Liver (tissue), 8 donors: ENCODE measurements at regions not wholly inside any gene's neighbourhood (a gene's known extent, or its start where the extent isn't known, plus 50 kb on each side); places are given as distances from the start of the nearest gene placed in this dataset.

Source experiments
- DNase-seq: peaks from one replicate; pipeline ENCODE4 v3.0.0-alpha.2; 2017; ENCODE audit warnings: low spot score
- H3K27ac ChIP-seq, 2 donors: one replicate each; pipeline ENCODE4 v1.7.0; 2013; ENCODE audit warnings: inconsistent platforms in 2 of 2, low read length in 2 of 2, control low read depth in 1 of 2, low read depth in 1 of 2, mild to moderate bottlenecking in 1 of 2
- H3K27me3 ChIP-seq, 4 donors: one replicate each; pipeline versions ENCODE4 v1.6.1 to v1.7.0; 2013; ENCODE audit warnings: low read length in 3 of 4, inconsistent platforms in 1 of 4, mild to moderate bottlenecking in 1 of 4, moderate library complexity in 1 of 4; ENCODE audit not compliant: control insufficient read depth in 4 of 4, insufficient read depth in 4 of 4
- H3K36me3 ChIP-seq, 4 donors: one replicate each; pipeline versions ENCODE4 v1.6.1 to v1.7.0; 2013; ENCODE audit warnings: low read length in 3 of 4, mild to moderate bottlenecking in 3 of 4, low read depth in 1 of 4, moderate library complexity in 1 of 4; ENCODE audit not compliant: control insufficient read depth in 4 of 4, insufficient read depth in 3 of 4
- H3K4me1 ChIP-seq, 4 donors: one replicate each; pipeline versions ENCODE4 v1.6.1 to v1.7.0; 2013; ENCODE audit warnings: low read length in 3 of 4, mild to moderate bottlenecking in 3 of 4, moderate library complexity in 1 of 4; ENCODE audit not compliant: control insufficient read depth in 4 of 4, insufficient read depth in 4 of 4
- H3K4me3 ChIP-seq, 3 donors: one replicate each; pipeline versions ENCODE4 v1.6.1 to v1.7.0; 2013; ENCODE audit warnings: low read length in 3 of 3, control low read depth in 1 of 3, low read depth in 1 of 3, mild to moderate bottlenecking in 1 of 3
- H3K9ac ChIP-seq, 2 donors: one replicate each; pipeline ENCODE4 v1.7.0; 2013; ENCODE audit warnings: low read length in 2 of 2, mild to moderate bottlenecking in 2 of 2, moderate library complexity in 2 of 2, control low read depth in 1 of 2, low read depth in 1 of 2
- H3K9me3 ChIP-seq, 4 donors: one replicate each; pipeline versions ENCODE4 v1.6.1 to v1.7.0; 2013; ENCODE audit warnings: low read length in 3 of 4; ENCODE audit not compliant: control insufficient read depth in 4 of 4
- EGR1 ChIP-seq, 2 donors: IDR thresholded peaks; 2 replicates each; pipeline ENCODE4 v1.6.1; 2016 to 2018; ENCODE audit warnings: antibody characterized with exemption in 2 of 2, low read depth in 2 of 2
- FOXA1 ChIP-seq: IDR thresholded peaks from 2 replicates; pipeline ENCODE4 v1.6.1; 2016; ENCODE audit warnings: antibody characterized with exemption
- FOXA2 ChIP-seq: IDR thresholded peaks from 2 replicates; pipeline ENCODE4 v1.6.1; 2016; ENCODE audit warnings: antibody characterized with exemption
- GABPA ChIP-seq, 2 donors: IDR thresholded peaks in 1 of 2; conservative IDR thresholded peaks in 1 of 2; 2 replicates each; pipeline ENCODE4 v1.6.1; 2016; ENCODE audit warnings: antibody characterized with exemption in 2 of 2, mild to moderate bottlenecking in 1 of 2, moderate library complexity in 1 of 2
- HNF4A ChIP-seq, 2 donors: conservative IDR thresholded peaks; 2 replicates each; pipeline ENCODE4 v1.6.1; 2016; ENCODE audit warnings: antibody characterized with exemption in 2 of 2, mild to moderate bottlenecking in 2 of 2
- HNF4G ChIP-seq: IDR thresholded peaks from 2 replicates; pipeline ENCODE4 v1.6.1; 2016; ENCODE audit warnings: antibody characterized with exemption
- JUND ChIP-seq, 2 donors: IDR thresholded peaks; 2 replicates each; pipeline ENCODE4 v1.6.1; 2016; ENCODE audit warnings: antibody characterized with exemption in 2 of 2
- NR2F2 ChIP-seq: IDR thresholded peaks from 2 replicates; pipeline ENCODE4 v1.6.1; 2016; ENCODE audit warnings: antibody characterized with exemption
- RAD21 ChIP-seq, 2 donors: IDR thresholded peaks; 2 replicates each; pipeline ENCODE4 v1.6.1; 2016; ENCODE audit warnings: antibody characterized with exemption in 2 of 2, mild to moderate bottlenecking in 2 of 2
- RXRA ChIP-seq, 2 donors: IDR thresholded peaks; 2 replicates each; pipeline ENCODE4 v1.6.1; 2017 to 2018; ENCODE audit warnings: antibody characterized with exemption in 2 of 2, mild to moderate bottlenecking in 1 of 2
- SP1 ChIP-seq: IDR thresholded peaks from 2 replicates; pipeline ENCODE4 v1.6.1; 2018; ENCODE audit warnings: antibody characterized with exemption, mild to moderate bottlenecking
- TAF1 ChIP-seq: conservative IDR thresholded peaks from 2 replicates; pipeline ENCODE4 v1.6.1; 2016; ENCODE audit warnings: antibody characterized with exemption, mild to moderate bottlenecking
- YY1 ChIP-seq: IDR thresholded peaks from 2 replicates; pipeline ENCODE4 v1.6.1; 2016; ENCODE audit warnings: antibody characterized with exemption, mild to moderate bottlenecking
- WGBS: extraction: QIAGEN DNeasy Blood & Tissue Kit; methylation state at CpG from one replicate; pipeline ENCODE4 v1.1.7; 2013; 5-methylcytosine and 5-hydroxymethylcytosine counted together
- TF ChIP-seq, protein P1 (sequence below): IDR thresholded peaks from 2 replicates; pipeline ENCODE4 v1.6.1; 2016; ENCODE audit warnings: antibody characterized with exemption, mild to moderate bottlenecking
- TF ChIP-seq, protein P2 (sequence below): IDR thresholded peaks from 2 replicates; pipeline ENCODE4 v1.6.1; 2016; ENCODE audit warnings: antibody characterized with exemption
- TF ChIP-seq, protein P3 (sequence below): IDR thresholded peaks from 2 replicates; pipeline ENCODE4 v1.6.1; 2016; ENCODE audit warnings: antibody characterized with exemption
- TF ChIP-seq, protein P4 (sequence below): fragments of 150-350 bp; IDR thresholded peaks from 2 replicates; pipeline ENCODE4 v1.5.1; 2017; ENCODE audit warnings: improper control_type of control experiment, low read depth, low read length; ENCODE audit not compliant: missing input control
- TF ChIP-seq, protein P5 (sequence below): IDR thresholded peaks from 2 replicates; pipeline ENCODE4 v1.6.1; 2016; ENCODE audit warnings: antibody characterized with exemption
- donor health status: healthy.
- donor health status: healthy.
- donor health status: healthy.
- donor health status: healthy.
- donor health status: healthy.

DNA sequence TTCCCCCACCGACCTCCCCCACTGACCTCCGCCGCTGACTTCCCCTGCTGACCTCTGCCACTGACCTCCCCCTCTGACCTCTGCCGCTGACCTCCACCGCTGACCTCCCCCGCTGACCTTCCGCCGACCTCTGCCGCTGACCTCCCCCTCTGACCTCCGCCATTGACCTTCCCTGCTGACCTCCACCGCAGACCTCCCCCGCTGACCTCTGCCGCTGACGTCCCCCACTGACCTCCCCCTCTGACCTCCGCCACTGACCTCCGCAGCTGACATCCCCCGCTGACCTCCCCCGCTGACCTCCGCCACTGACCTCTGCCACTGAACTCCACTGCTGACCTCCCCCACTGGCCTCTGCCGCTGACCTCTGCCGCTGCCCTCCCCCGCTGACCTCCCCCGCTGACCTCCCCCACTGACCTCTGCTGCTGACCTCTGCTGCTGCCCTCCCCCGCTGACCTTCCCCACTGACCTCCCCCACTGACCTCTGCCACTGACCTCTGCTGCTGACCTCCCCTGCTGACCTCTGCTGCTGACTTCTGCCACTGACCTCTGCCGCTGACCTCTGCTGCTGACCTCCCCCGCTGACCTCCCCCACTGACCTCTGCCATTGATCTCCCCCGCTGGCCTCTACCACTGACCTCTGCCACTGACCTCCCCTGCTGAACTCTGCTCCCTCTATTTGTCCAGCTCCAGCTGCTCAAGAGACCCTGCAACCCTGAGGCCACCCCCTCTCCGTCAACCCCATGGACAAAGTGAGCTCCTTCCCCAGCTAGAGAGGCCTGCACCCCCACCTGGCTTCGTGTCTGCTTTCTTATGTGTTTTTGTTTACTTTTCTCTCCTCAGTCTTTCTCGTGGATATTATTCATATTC, 91.4 kb upstream of the AFDN start:
- WGBS, result 36% methylated on average over 30 of the region's 30 CpGs
- H3K27me3 ChIP-seq, result no peaks in the 10 kb centered on the region
- peak; percentile 63 for DNase-seq
- no peak overlapping the region for H3K4me3 ChIP-seq
- no peak overlapping the region for H3K9ac ChIP-seq
- no peaks in the 10 kb centered on the region for H3K36me3 ChIP-seq
- no peak for TF ChIP-seq TAF1
- TF ChIP-seq EGR1 (IDR thresholded peaks at IDR 0.05; ENCODE audit: low read depth in 2 of 2), result peak in 1 of 2 donors; percentile 40
- TF ChIP-seq, protein P1, sequence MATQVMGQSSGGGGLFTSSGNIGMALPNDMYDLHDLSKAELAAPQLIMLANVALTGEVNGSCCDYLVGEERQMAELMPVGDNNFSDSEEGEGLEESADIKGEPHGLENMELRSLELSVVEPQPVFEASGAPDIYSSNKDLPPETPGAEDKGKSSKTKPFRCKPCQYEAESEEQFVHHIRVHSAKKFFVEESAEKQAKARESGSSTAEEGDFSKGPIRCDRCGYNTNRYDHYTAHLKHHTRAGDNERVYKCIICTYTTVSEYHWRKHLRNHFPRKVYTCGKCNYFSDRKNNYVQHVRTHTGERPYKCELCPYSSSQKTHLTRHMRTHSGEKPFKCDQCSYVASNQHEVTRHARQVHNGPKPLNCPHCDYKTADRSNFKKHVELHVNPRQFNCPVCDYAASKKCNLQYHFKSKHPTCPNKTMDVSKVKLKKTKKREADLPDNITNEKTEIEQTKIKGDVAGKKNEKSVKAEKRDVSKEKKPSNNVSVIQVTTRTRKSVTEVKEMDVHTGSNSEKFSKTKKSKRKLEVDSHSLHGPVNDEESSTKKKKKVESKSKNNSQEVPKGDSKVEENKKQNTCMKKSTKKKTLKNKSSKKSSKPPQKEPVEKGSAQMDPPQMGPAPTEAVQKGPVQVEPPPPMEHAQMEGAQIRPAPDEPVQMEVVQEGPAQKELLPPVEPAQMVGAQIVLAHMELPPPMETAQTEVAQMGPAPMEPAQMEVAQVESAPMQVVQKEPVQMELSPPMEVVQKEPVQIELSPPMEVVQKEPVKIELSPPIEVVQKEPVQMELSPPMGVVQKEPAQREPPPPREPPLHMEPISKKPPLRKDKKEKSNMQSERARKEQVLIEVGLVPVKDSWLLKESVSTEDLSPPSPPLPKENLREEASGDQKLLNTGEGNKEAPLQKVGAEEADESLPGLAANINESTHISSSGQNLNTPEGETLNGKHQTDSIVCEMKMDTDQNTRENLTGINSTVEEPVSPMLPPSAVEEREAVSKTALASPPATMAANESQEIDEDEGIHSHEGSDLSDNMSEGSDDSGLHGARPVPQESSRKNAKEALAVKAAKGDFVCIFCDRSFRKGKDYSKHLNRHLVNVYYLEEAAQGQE, result no peak
- peak; percentile 16 to 52 for TF ChIP-seq JUND (IDR thresholded peaks at IDR 0.05)
- peak; percentile 97 to 99 for TF ChIP-seq RXRA (IDR thresholded peaks at IDR 0.05)
- TF ChIP-seq SP1, result peak; percentile 89
- peak; percentile 82 to 95 for TF ChIP-seq HNF4A (conservative IDR thresholded peaks at IDR 0.05)
- TF ChIP-seq, protein P2, sequence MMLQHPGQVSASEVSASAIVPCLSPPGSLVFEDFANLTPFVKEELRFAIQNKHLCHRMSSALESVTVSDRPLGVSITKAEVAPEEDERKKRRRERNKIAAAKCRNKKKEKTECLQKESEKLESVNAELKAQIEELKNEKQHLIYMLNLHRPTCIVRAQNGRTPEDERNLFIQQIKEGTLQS, result peak; percentile 18
- no peak for TF ChIP-seq YY1
- peak; percentile 88 for TF ChIP-seq HNF4G
- TF ChIP-seq GABPA (IDR thresholded peaks at IDR 0.05 in 1 of 2, conservative IDR thresholded peaks at IDR 0.05 in 1 of 2), result no peak
- TF ChIP-seq FOXA1, result no peak
- TF ChIP-seq RAD21 (IDR thresholded peaks at IDR 0.05), result peak; percentile 44 to 72
- TF ChIP-seq, protein P3, sequence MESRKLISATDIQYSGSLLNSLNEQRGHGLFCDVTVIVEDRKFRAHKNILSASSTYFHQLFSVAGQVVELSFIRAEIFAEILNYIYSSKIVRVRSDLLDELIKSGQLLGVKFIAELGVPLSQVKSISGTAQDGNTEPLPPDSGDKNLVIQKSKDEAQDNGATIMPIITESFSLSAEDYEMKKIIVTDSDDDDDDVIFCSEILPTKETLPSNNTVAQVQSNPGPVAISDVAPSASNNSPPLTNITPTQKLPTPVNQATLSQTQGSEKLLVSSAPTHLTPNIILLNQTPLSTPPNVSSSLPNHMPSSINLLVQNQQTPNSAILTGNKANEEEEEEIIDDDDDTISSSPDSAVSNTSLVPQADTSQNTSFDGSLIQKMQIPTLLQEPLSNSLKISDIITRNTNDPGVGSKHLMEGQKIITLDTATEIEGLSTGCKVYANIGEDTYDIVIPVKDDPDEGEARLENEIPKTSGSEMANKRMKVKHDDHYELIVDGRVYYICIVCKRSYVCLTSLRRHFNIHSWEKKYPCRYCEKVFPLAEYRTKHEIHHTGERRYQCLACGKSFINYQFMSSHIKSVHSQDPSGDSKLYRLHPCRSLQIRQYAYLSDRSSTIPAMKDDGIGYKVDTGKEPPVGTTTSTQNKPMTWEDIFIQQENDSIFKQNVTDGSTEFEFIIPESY, result peak; percentile 53
- TF ChIP-seq, protein P4, sequence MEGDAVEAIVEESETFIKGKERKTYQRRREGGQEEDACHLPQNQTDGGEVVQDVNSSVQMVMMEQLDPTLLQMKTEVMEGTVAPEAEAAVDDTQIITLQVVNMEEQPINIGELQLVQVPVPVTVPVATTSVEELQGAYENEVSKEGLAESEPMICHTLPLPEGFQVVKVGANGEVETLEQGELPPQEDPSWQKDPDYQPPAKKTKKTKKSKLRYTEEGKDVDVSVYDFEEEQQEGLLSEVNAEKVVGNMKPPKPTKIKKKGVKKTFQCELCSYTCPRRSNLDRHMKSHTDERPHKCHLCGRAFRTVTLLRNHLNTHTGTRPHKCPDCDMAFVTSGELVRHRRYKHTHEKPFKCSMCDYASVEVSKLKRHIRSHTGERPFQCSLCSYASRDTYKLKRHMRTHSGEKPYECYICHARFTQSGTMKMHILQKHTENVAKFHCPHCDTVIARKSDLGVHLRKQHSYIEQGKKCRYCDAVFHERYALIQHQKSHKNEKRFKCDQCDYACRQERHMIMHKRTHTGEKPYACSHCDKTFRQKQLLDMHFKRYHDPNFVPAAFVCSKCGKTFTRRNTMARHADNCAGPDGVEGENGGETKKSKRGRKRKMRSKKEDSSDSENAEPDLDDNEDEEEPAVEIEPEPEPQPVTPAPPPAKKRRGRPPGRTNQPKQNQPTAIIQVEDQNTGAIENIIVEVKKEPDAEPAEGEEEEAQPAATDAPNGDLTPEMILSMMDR, result no peak
- no peak for TF ChIP-seq FOXA2
- TF ChIP-seq NR2F2, result peak; percentile 100
- TF ChIP-seq, protein P5, sequence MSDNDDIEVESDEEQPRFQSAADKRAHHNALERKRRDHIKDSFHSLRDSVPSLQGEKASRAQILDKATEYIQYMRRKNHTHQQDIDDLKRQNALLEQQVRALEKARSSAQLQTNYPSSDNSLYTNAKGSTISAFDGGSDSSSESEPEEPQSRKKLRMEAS, result peak; percentile 44
- peak overlapping the region; percentile 89 to 93 for H3K27ac ChIP-seq
- peaks cover 7 to 20% (median 16%) of the 10 kb centered on the region in 4 donors for H3K4me1 ChIP-seq
- H3K9me3 ChIP-seq, result no peaks in the 10 kb centered on the region
